Ramos (cell line): ENCODE measurements at regions not wholly inside any gene's neighbourhood (a gene's known extent, or its start where the extent isn't known, plus 50 kb on each side); places are given as distances from the start of the nearest gene placed in this dataset.
"Not testable (repeated sequence)": the region's sequence is repeated elsewhere in the genome, so short reads cannot be mapped to it uniquely, and the experiment has no call there.

ENCODE experiments used
- in situ Hi-C: fragments of 300-500 bp; cut with MboI; formaldehyde crosslinking; loops from one replicate; pipeline ENCODE4 v1.14.3; 2022; ENCODE audit warnings: low sequenced_read_pairs; ENCODE audit not compliant: unreplicated experiment

DNA sequence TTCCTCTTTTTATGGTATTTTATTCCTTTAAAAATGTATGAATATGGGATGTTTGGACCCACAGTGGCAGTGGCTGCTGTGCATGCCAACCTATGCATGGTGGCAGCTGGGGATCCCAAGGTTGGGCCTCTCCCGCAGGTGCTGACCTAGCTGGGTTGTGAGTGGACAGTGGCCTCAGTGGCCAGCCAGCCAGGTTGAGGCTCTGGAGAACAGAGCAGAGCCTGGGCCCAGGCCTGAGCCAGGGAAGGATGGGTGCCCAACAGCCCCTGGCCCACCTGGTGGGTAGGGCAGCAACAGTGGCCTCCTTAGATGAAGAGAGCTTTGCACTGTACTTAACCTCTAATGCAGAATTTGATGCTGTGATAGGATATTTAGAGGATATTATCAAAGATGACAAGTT is 624.8 kb downstream of the CHSY3 start:
- in situ Hi-C loops, result no loop called here

DNA sequence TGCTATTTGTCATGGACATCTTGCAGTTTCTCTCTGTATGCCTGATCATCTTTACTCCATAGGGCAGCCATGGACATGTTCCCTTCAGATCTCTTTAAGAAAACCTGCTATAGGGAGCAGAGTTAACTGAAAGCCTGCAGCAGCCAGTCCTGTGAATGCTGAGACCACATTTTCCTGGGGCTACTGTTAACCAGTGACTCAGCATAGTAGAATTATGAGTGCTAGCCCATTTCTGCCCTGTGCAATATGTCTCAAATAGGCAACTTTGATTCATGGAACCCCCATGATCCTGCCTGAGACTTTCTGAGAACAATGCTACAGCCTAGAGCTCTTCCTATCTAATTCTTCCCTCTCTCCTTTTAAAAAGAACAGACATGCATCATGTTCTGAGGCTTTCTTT is 624.2 kb downstream of the CHSY3 start:
- in situ Hi-C loops, result no loop called here

GRCh38 chr5:130526708-130527107 is 622.4 kb downstream of the CHSY3 start:
- in situ Hi-C loops, result no loop called here

- in situ Hi-C loops, result no loop called here
These were observed 615.9 kb downstream of the CHSY3 start for GRCh38 chr5:130520211-130520610.

GRCh38 chr5:130514984-130515690 is 610.9 kb downstream of the CHSY3 start:
- in situ Hi-C loops, result no loop called here

- in situ Hi-C loops, result no loop called here
These were observed 598.4 kb downstream of the CHSY3 start for GRCh38 chr5:130502702-130503101.

GRCh38 chr5:130501151-130501865 is 597.0 kb downstream of the CHSY3 start:
- in situ Hi-C loops, result no loop called here

- in situ Hi-C loops, result not testable (repeated sequence)
These were observed 596.2 kb downstream of the CHSY3 start for GRCh38 chr5:130500495-130500894.

DNA sequence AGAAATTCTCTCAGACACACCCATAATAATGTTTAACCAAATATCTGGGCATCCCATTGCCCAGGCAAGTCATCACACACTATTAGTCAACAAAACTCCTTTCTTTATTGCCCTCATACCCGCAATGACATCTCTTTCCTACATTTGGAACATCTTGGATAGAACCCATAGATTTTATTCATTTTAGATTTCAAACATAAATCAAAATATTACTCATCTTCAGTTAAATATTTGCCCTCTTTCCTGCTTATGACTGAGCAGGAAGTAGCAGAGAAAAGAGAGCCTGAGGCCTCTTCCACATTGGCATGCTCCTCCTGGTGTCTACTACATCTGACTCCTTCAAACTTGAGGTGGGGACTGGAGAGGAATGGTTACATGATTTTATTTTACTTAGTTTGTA is 592.0 kb downstream of the CHSY3 start:
- in situ Hi-C loops, result no loop called here

GRCh38 chr5:130488252-130488651 is 584.0 kb downstream of the CHSY3 start:
- in situ Hi-C loops, result no loop called here

DNA sequence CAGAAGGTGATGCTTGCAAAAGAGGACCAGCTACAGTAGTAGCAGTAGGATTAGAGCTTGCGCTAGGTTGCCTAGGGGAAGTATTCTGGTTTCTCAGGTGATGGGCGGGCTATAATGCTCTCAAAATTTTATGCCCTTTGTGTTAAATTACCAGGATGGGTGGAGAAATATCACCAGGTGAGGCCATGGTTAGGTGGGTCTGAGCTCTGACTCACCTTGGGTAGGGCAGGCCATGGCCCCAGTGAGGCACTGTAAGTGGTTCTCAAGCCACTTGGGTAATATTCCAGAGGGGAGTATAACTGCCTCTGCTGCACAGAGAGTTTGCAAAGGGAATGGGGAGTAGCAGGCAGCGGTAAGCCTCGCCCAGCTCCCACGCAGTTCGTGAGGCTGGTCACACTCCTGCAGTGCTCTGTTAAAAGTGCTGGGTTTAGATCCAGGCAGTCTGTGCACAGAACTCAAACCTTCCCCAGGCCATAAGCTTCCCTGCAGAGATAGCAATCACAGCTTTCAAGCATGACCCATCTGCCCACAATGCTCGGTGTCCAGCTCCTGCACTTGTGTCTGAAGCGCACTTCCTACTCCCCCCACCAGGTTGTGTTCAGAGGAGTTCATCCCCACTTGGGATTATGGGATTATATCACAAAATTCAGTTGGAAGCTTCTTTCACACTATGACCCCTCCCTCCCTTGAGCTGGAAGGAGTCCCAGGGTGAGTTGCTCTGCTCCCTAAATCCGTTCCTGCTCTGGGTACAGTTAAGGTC is 575.0 kb downstream of the CHSY3 start:
- in situ Hi-C loops, result no loop called here

DNA sequence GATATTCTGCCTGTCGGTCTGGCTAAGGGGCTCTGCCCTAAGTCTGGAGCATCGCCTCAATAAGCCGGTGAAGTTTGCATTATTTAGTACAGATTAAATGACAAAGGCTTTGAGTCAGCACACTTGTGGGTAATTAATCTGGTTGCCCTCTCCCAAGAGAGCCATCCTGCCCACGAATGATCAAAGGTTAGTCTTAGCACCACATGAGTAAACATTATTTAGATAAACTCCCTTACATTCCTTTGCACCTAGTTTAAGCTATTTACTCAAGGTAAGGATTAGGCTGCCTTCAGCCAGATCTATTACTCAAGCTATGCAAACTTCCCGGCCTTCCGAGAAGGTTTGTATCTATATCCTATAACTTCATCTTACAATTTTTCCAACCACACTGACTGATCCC is 572.1 kb downstream of the CHSY3 start:
- in situ Hi-C loops, result no loop called here

DNA sequence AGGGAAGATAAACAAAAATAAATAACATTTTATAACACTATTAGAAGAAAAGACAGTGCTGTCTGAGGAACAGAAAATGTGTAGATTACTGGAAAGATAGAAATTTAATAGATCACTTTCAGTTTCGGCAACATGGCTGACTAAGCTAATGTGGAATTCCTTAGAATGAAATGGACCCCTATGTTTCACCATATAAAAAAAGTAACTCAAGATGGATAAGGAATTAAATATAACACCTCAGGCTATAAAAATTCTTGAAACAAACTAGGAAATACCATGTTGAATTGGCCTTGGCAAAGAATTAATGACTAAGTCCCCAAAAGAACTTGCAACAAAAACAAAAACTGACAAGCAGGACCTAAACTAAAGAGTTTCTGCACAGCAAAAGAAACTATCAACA is 558.3 kb downstream of the CHSY3 start:
- in situ Hi-C loops, result no loop called here

DNA sequence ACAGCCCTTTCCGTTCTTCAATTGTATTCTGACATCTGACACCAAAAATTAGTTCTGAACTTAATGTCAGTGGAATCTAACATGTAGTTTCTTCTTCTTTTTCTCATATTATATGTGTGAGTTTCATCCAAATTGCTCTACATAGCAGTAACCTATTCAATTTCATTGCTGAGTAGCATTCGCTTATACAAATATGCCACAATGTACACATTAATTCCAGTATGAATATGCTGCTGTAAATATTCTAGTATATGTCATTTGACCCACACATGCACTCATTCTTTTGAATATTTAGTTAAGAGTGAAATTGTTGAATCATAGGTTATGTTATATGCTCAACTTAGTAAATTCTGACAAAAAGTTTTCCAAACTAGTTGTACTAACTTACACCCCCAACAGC is 550.9 kb downstream of the CHSY3 start:
- in situ Hi-C loops, result no loop called here

GRCh38 chr5:130452744-130453143 is 548.5 kb downstream of the CHSY3 start:
- in situ Hi-C loops, result no loop called here

GRCh38 chr5:130436430-130436829 is 532.2 kb downstream of the CHSY3 start:
- in situ Hi-C loops, result no loop called here

- in situ Hi-C loops, result no loop called here
These were observed 523.1 kb downstream of the CHSY3 start for GRCh38 chr5:130427222-130427955.

GRCh38 chr5:130425424-130425823 is 521.2 kb downstream of the CHSY3 start:
- in situ Hi-C loops, result no loop called here

DNA sequence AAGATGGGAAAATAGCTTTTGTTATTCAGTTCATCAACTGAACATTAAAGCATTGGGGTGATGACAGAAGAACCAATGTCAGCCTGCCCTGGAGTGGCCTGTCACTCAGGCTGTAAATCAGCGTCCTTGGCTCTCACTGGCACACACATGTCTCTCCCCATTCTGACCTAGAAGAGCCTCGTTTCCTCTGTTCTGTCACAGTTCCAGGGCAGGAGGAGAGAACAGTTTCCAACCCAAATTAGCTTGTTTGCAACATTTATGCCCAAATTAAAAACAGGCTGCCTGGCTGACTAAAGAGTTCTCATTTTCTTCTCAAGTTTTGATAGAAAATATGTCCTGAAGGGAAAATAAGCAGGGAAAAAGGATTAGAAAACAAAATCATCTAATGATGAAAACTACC is 520.1 kb downstream of the CHSY3 start:
- in situ Hi-C loops, result no loop called here

- in situ Hi-C loops, result no loop called here
These were observed 498.6 kb downstream of the CHSY3 start for GRCh38 chr5:130402906-130403305.

DNA sequence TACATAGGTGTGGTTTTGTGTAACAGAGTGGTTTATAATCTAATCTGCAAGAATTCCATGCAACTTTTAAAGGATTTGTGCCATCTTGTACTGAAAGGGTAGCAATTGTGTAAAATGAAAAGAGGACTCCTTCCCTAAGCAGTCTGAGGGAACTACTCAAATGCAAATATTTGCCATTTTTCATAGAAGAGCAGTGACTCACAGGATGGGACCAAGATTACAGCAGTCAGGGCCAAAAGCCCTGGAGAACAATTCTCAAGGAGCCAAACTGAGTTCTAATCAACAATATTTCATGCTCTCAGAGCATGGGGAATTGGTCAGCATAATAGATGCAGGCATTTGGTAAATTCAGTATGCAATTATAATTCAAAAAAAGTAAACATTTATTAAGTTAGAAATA is 495.8 kb downstream of the CHSY3 start:
- in situ Hi-C loops, result no loop called here
